Globus pallidus (tissue), 1 donor: ENCODE measurements at regions not wholly inside any gene's neighbourhood (a gene's known extent, or its start where the extent isn't known, plus 50 kb on each side); places are given as distances from the start of the nearest gene placed in this dataset.
"Not testable (repeated sequence)": the region's sequence is repeated elsewhere in the genome, so short reads cannot be mapped to it uniquely, and the experiment has no call there.

Experiments
- DNase-seq: peaks from one replicate; pipeline ENCODE4 v3.0.0-alpha.2; 2015; ENCODE audit warnings: low spot score

DNA sequence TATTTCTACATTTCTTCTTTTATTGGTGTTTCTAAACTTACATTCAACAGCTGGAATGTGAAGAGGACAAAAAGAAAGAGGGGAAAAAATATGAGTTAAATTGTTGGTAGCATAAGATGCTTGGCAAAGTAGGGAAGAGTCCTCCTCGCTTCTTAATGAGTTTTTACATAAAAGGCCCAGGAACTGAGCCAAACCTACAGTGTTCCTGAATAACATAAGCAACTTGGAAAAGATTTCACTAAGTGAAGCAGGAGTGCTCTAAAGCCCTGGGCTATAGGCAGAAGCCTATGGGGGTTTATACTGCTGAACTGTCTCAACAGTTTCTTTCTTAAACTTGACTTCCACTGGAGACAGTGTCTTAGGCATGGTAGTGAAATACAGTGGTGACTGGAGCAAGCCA lies 115.0 kb upstream of the USP25 start:
- no peak for DNase-seq

DNA sequence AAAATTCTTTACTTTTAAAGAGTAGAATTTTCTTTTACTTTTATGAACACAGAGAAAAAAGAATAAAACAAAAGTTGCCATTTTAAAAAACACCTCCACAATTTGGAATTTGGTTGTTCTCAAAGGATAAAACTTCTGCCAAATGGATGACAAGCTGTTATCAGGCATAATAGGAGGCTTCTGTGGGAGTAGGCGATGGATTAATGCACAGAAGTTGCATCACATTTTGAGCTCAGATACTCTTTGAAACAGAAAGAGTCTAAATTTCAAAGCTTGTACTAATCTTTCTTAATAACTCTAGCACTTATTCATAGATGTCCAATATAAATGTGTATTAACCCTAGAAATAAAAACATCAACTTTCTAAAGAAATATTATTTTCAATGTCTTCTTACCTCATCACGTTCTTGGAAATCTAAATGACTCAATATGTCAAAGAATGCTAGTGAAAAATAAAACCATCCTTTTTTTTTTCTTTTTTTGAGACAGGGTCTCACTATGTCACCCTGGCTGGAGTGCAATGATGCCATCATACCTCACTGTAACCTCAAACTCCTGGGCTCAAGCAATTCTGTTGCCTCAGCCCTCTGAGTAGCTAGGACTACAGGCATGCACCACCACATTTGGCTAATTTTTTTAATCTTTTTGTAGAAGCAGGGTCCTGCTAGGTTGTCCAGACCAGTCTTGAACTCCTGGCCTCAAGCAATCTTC lies 112.8 kb upstream of the USP25 start:
- DNase-seq, result no peak

DNA sequence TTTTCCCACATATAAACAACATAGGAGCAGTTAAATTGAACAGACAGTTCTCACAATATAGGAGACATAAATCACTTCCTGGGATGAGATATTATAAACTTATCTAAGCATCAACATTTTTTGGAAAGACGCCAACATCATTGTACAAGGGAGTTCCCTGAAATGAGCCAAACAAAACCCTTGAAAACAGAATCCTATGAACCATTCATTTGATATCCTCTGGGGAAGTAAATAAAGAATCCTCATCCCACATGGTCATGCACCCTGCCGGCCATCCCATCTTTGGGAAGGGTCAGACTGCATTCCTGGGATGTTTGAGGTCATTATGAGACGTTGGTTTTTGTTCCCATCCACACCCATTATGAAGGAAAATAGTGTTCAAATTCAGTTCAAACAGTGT lies 111.8 kb upstream of the USP25 start:
- DNase-seq, result no peak

DNA sequence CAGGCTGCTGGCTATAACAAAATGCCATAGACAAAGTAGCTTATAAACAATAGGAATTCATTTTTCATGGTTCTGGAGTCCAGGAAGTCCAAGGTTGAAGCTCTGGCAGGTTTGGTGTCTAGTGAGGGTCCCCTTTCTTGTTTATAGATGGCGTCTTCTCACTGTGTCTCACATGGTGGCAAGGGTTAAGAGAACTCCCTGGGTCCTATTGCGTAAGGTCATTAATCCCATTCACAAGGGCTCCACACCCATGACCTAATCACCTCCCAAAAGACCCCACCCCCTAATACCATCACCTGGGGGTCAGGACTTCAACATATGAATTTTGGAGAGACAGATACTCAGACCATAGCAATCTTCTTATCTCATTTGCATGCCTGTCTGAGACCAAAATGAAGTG lies 108.9 kb upstream of the USP25 start:
- DNase-seq, result no peak

DNA sequence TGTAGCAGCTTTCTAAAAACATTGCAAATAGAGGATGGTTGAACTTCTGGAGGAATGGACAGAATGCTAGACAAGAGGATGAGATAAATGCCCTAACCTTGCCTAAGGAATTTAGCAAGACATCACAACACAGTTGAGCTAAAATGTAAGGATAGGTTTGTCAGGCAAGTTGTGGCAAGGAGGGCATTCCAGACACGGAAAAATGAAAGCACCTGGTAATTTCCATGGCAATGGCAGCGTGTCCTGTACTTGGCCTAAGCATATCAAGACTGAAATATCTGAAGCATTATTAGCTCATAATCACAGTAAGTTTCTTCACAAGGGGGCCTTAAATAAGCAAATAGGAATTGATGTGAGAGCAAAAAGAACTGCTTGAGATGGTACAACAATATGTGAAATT lies 105.1 kb upstream of the USP25 start:
- DNase-seq, result no peak

DNA sequence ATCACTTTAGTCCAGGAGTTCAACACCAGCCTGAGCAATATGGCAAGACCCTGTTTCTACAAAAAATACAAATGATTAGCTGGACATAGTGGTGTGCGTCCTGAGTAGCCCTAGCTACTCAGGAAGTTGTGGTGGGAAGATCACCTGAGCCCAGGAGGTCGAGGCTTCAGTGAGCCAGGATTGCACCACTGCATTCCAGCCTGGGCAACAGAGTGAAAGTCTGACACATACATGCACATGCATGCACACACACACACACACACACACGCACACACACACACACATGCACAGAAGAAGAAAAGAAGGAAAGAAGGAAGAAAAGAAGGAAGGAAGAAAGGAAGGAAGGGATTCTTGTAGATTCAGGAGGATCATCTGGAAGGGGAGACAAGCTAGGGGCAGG lies 104.4 kb upstream of the USP25 start:
- no peak for DNase-seq

DNA sequence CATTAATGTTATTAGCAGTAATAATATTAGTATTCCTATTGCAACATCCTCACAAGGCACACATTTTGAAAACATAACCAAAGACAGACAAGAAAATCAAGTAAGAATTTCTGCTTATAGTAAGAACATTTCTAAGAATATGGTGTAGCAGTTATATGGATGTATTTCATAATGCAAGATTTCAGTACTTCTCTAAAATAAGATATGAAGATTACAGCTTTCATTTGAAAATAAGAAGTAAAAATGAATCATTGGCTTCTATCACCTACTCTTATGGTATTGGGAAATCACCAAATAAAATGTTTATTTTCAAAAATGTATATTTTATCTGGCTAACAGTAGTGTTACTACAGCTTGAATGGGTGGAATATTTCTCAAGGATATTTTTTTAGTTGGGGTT lies 103.8 kb upstream of the USP25 start:
- DNase-seq, result no peak

DNA sequence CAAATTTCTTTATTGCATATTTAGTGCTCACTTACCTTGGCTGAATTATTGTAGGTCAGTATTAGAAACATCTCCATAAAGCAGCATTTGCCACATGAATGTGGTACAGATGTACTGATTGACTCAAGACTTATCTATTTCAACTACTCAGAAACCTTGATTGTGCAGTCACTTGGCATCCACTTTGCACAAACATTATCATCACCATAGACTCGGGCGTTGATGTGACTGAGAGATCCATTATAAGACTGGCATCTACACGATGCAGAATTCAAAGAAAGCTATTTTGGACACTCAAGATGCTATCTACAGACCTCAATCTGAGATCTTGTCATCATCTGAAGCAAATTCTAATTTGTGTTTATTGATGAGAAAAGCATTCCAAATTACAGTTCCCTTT lies 102.8 kb upstream of the USP25 start:
- DNase-seq, result no peak

DNA sequence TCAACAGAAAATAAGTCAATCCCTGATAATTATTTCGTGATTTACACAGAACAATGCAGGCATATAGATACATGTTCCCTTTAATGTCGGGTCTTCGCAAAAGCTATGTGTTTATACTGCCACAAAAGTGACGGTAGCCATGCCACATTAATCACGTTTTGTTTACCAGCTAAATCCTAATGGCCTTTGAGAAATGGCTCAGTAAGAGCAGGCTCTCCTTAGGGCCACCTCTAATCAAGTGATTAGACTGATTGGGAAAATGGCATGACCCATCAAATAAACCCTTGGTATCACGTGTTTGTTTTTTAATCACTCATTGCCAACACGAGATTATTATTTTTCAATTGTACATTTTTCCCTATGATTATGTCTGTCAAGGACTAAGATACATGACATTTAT lies 102.0 kb upstream of the USP25 start:
- DNase-seq, result no peak

DNA sequence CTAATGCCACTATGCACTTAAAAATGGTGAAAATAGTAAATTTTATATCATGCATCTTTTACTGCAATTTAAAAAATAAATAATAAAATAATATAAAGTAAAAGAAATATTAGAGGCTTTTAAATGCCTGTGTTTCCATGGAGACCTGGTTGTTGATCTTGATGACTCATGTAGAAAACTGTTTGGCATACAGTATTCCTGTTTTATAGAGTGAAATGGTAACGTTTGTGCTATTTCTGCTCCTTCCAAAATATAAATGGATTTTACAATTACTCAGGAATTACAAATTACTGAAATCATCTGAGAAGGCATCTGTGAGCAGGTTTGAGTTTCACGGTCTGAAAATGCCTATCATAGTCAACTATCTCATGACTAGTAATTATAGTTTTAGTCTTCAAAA lies 98.4 kb upstream of the USP25 start:
- DNase-seq, result no peak

DNA sequence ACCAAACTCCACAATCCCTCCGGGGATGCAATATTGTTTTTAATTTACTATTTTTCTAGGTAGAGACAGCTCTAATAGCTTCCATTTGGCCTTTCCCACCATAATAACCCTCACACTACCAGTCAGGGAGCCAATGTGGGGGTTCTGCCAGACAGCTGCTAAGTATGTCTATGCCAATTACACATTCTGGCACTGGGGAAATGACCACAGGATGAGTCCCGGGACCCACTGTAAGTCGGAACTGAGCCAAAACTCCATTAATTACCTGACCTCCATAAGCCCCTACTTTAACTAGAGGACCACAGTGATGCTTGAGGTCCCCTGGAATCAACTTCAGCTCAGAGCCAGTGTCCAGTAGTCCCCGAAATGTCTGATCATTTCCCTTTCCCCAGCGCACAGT lies 95.2 kb upstream of the USP25 start:
- not testable (repeated sequence) for DNase-seq

DNA sequence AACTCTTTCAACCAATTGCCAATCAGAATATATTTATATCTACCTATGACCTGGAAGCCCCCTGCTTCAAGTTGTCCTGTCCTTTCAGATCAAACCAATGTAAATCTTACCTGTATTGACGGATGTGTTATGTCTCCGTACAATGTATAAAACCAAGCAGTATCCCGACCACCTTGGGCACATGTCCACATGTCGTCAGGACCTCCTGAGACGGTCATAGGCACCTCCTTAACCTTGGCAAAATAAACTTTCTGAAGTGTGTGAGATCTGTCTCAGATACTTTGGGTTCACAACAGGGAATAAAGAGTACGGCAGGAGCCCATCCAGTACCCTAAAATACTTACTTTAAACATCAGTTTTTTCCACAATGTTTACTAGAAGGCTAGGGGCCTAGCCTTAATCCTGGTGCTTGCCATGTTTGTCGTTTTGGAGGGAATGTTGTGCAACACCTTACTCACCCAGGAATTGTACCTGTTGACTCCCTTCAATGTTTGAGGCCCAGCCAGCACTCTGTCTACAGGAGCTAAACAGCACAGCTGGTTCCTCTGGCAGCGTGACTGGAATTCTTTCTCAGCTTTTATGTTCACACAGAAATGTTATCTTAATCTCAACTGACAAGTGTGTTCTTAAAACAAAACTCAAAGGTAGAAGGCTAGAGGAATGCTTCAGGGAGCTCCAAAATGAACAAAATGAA lies 90.8 kb upstream of the USP25 start:
- no peak for DNase-seq

DNA sequence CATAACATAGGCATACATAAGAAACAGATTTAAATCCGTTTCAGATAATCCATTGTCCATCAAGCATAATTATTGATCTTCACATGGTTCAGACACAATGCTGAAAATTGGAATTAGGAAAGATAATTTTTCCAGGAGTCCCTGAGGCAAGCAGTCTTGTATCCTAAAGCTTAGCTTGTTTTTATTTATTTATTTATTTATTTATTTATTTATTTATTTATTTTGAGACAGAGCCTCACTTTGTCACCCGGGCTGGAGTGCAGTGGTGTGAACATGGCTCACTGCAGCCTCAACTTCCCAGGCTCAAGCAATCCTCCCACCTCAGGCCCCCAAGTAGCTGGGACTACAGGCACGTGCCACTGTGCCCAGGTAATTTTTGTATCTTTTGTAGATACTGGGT lies 89.7 kb upstream of the USP25 start:
- DNase-seq, result not testable (repeated sequence)

DNA sequence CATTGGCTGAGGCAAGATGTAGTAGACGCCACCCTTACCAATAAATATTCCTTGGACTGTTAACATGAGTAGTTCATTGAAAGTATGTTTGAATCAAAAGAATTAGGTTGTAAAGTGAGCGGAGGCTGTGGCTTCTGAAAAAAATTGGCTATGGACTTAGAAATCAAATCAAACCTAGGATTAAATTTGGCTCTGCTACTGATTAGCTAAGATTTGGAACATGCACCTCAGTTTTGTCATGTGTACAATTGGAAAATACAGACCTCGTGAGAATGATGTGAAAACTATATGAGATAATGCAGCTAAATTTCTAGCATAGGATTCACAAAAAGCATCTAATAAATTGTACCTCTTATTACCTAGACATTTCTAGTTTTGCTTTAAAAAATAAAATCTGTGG lies 85.3 kb upstream of the USP25 start:
- DNase-seq, result no peak

DNA sequence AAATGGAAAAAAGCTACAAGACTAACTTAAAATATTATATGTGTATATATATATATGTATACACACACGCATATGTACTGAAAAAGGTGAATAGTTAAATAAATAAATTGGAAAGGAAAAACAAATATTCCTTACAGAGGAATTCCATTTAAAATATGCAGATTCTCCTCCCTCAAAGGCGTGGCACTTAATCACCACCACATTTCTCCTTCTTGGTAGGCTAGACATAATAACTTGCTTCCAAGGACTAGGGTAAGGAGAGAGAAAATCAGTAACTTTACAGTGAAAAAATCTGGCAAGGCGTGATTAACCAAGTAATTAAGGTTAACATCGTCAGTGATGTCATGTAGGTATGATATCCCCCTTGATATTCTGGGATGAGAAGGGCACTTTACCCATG lies 84.0 kb upstream of the USP25 start:
- no peak for DNase-seq

DNA sequence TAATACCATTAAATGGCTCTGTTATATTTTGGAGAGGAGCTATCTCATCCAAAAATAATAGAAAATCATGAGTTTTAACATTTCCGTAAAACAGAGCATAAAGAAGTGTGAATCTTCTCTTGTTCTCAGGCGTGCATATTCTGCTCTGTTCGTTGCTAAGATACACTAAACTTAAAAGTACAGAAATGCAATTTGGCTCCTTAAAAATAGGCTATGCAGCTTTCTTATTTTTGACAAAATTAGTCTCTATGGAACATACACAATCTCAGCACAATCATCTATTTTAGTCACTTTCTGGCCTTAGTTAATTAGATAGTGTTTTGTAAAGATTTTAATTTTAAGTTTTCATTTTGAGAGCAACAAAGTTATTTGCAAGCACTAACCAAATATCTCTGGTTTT lies 79.0 kb upstream of the USP25 start:
- no peak for DNase-seq

DNA sequence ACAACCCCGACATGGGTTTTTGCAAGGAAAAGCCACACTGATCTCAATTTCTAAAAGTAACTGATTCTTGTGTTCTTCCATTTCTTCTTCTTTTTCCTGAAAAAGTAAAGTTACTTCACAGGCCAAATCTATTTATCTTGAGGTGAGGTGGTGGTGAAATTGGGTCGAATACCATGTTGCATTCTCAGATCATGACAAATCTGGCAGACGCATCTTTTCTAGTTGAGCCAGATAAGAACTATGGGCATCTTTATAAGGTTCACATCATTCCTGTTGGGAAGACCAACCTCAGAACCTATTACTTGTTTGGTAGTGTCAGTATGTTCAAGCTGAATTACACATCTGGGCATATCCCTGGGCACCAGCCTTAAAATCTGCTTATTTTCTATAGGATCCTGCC lies 78.6 kb upstream of the USP25 start:
- DNase-seq, result no peak

DNA sequence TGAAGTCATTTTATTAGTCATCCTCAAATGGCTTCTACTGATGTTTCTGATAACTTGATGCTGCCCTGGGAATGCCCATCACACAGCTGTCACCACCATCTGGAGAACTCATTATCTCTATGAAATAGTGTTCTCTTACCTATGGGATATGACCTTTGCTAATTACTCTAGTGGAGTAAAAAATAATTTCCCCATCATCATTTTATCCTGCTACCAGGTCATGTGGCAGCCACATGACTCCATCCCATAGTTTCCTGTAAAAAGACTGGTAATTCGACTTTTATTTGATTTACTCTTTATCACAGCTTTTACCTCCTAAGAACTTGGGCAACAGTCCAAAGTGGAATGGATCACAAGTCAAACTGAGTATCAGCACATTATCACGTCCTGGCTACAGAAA lies 76.1 kb upstream of the USP25 start:
- DNase-seq, result no peak

DNA sequence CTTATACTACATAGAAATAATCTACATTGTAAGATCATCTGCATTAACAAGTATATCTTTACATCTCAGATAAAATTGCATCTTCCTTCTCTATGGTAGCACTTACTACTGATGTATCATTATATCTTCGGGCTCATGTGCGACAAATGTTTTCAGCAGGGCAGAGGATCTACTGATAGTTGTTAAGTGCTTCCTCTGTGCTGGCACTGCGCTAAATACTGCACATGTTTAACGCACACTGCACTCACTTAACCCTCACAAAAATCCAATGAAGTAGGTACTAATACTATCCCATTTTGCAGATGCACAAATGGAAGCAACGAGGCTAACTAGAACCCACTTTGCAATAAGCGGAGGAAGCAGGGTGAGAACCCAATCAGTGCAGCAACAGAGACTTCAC lies 75.6 kb upstream of the USP25 start:
- DNase-seq, result no peak

DNA sequence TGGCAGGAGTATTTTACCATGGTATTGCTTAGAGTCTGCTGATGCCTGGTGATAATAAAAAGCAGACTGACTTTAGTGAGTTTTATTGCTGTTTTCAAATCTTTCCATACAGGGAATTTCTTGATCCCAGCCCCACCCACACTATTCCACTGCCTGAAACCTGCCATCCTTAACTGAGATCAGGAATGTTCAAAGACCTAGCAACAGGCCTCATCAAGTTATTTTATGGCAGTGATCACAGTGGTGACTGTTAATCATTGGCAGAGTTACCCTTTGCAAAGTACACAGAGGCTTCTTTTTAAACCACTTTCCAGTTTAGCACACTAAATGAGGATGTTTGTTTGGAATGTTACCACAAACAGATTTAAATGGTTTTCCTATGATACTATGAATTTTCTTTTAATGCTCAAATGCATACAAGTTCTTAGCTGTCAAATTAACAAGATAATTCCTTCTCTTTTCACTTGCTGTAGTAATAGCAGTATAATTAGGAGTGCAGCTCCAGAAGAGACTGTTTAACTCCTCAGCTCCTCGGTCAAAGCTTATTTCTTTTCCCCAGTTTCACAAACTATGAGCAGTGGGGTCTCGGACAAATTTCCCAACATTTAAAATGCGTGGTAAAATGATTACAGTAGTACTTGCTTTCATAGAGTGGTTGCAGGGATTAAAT lies 69.9 kb upstream of the USP25 start:
- DNase-seq, result no peak

DNA sequence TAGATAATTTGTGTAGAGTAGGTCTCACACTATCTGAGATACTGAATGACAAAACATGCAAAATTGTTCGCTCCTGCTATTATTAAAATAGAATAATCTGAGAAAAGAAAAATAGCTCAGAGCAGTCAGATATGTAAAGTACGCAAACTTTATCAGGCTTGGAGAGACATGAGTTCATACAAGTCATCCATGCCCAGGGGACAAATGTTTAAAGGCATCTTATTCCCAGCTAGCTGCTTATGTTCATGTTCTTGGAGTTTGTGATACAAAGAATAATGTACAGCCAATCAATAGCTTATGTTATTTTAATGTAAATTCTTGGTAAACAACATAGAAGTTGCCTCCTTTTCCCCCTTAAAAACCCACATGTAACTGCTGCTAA lies 69.4 kb upstream of the USP25 start:
- no peak for DNase-seq

DNA sequence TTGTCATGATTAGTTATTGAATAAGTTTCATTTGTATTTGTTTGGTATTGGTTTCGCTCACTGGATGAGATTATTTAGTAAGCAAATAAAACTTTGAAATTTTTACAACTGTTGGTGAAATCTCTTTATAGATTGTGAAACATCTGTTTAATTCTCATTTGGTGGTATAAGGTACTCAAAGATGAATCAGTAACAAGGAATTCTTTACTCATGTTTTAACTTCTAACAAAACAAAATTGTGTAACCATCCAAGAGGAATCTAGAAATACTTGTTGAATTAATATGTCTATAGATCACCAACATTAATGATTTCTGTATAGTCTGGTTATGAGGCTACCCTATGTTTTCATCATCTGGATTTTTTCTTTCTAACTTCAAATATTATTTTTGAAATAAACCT lies 62.8 kb upstream of the USP25 start:
- DNase-seq, result no peak

DNA sequence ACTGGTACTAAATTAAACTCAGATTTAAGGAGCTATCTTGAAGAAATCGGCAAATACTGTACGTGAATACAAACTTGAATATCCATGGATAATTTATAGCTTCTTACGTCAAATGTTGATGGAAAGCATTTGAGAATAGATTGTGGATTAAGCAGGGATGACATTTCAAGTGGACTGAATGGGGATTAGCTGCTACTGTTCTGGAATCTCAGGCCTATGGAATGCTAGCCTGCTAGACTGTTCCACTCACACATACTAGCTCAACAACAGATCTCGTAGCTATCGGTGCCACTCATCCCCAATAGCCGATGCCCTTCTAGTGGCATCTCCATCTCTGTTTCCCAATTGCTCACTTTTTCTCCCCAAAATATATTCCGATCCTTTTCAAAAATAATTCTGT lies 62.0 kb upstream of the USP25 start:
- DNase-seq, result no peak

DNA sequence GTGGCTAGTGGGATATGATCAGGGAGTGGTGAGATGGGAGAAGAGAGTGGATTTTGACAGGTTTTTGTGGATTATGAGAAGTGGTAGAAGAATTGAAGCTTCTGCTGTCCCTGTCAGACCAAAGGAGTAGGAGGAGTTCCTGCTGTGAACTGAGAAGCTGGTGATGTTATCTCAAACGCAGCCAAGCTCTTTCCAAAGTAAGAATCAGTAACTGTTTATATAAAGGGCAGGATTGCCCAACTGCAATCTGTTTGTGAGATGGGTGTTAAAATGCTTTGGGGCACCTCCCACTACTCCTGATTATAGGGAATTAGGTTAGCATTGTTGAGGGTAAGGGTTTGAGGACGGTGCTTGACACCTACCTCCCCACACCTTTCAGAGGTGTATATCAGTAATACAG lies 60.5 kb upstream of the USP25 start:
- no peak for DNase-seq
